Stimulated activated CD4-positive, alpha-beta T cell treated with anti-CD3 and anti-CD28 coated beads, Interleukin-12 subunit alpha, Interleukin-12 subunit beta, amount 100 ng/mL, for 48 hours (primary cell): ENCODE measurements at regions not wholly inside any gene's neighbourhood (a gene's known extent, or its start where the extent isn't known, plus 50 kb on each side); places are given as distances from the start of the nearest gene placed in this dataset.
"Not testable (repeated sequence)": the region's sequence is repeated elsewhere in the genome, so short reads cannot be mapped to it uniquely, and the experiment has no call there.

Experiments
- DNase-seq, 3 donors: peaks; one replicate each; pipeline ENCODE4 v3.0.0-alpha.2; 2020; ENCODE audit warnings: low read depth in 2 of 3, low spot score in 1 of 3

GRCh38 chr7:106563466-106564150 lies 97.3 kb downstream of the CCDC71L start:
- DNase-seq, result no peak

- no peak for DNase-seq
Observed at GRCh38 chr7:106562711-106563366, 98.1 kb downstream of the CCDC71L start.

GRCh38 chr7:106561666-106562411 lies 99.1 kb downstream of the CCDC71L start:
- DNase-seq, result no peak

GRCh38 chr7:106561151-106561550 lies 99.8 kb downstream of the CCDC71L start:
- DNase-seq, result no peak

- no peak for DNase-seq
Observed at GRCh38 chr7:106560482-106560881, 100.5 kb downstream of the CCDC71L start.

- DNase-seq, result not testable (repeated sequence)
Observed at GRCh38 chr7:106556244-106556643, 104.7 kb downstream of the CCDC71L start.

GRCh38 chr7:106554623-106555022 lies 106.3 kb downstream of the CCDC71L start:
- DNase-seq, result not testable (repeated sequence)

GRCh38 chr7:106553446-106553836 lies 107.5 kb downstream of the CCDC71L start:
- no peak for DNase-seq

- DNase-seq, result no peak
Observed at GRCh38 chr7:106552645-106553445, 108.1 kb downstream of the CCDC71L start.

- DNase-seq, result no peak
Observed at GRCh38 chr7:106551936-106552335, 109.0 kb downstream of the CCDC71L start.

- DNase-seq, result no peak
Observed at GRCh38 chr7:106548491-106548890, 112.5 kb downstream of the CCDC71L start.

- no peak for DNase-seq
Observed at GRCh38 chr7:106545275-106545674, 115.7 kb downstream of the CCDC71L start.

GRCh38 chr7:106543221-106543757 lies 117.7 kb downstream of the CCDC71L start:
- DNase-seq, result no peak

GRCh38 chr7:106542550-106543220 lies 118.3 kb downstream of the CCDC71L start:
- DNase-seq, result peak; percentile 18 to 58 (median 35)

GRCh38 chr7:106538638-106539037 lies 122.3 kb downstream of the CCDC71L start:
- DNase-seq, result no peak

GRCh38 chr7:106537119-106537518 lies 123.8 kb downstream of the CCDC71L start:
- no peak for DNase-seq

- no peak for DNase-seq
Observed at GRCh38 chr7:106536079-106536478, 124.9 kb downstream of the CCDC71L start.

- no peak for DNase-seq
Observed at GRCh38 chr7:106535234-106535932, 125.6 kb downstream of the CCDC71L start.

GRCh38 chr7:106534271-106534846 lies 126.6 kb downstream of the CCDC71L start:
- no peak for DNase-seq
